Adrenal gland (tissue), 5 donors: ENCODE measurements at regions not wholly inside any gene's neighbourhood (a gene's known extent, or its start where the extent isn't known, plus 50 kb on each side); places are given as distances from the start of the nearest gene placed in this dataset.

Source experiments
- CTCF ChIP-seq, 6 experiments: fragments of 450-650 bp in 4 of 6; fragments of 200-600 bp in 2 of 6; sonication (generic) in 1 of 6; IDR thresholded peaks; 1 replicate in 5 of 6; 2 replicates in 1 of 6; pipeline versions ENCODE4 v1.5.1 to v1.8.0; 2016 to 2021; ENCODE audit warnings: antibody characterized with exemption in 6 of 6, mild to moderate bottlenecking in 2 of 6, moderate library complexity in 1 of 6
- POLR2A ChIP-seq, 2 donors: fragments of 450-650 bp; IDR thresholded peaks; one replicate each; pipeline ENCODE4 v1.6.1; 2017; ENCODE audit warnings: antibody characterized with exemption in 2 of 2, mild to moderate bottlenecking in 2 of 2, moderate library complexity in 1 of 2
- donor health status: DM: no; HTN: no; CAD: no.

- TF ChIP-seq CTCF (IDR thresholded peaks at IDR 0.05) (no peak), POLR2A (IDR thresholded peaks at IDR 0.05) (no peak)
Measured at GRCh38 chr15:29570948-29571791, 251.1 kb downstream of the TJP1 start.
